IPS DF 6.9 (cell line): ENCODE measurements at regions not wholly inside any gene's neighbourhood (a gene's known extent, or its start where the extent isn't known, plus 50 kb on each side); places are given as distances from the start of the nearest gene placed in this dataset.

ENCODE experiments used
- DNase-seq: peaks from one replicate; pipeline ENCODE4 v3.0.0-alpha.2; 2013; ENCODE audit warnings: low read depth, low spot score
- H3K27ac ChIP-seq: one replicate; pipeline ENCODE4 v1.5.1; 2013; ENCODE audit warnings: low read length, control low read depth
- H3K27me3 ChIP-seq: 2 replicates; pipeline ENCODE4 v1.6.1; 2013; ENCODE audit warnings: mild to moderate bottlenecking, low read length; ENCODE audit not compliant: control insufficient read depth, insufficient read depth
- H3K36me3 ChIP-seq: 2 replicates; pipeline ENCODE4 v1.6.1; 2013; ENCODE audit warnings: low read length; ENCODE audit not compliant: control insufficient read depth, insufficient read depth
- H3K4me1 ChIP-seq: 2 replicates; pipeline ENCODE4 v1.6.1; 2013; ENCODE audit warnings: low read length; ENCODE audit not compliant: control insufficient read depth, insufficient read depth
- H3K4me3 ChIP-seq: 2 replicates; pipeline ENCODE4 v1.5.1; 2013; ENCODE audit warnings: mild to moderate bottlenecking, low read length
- H3K9me3 ChIP-seq: 2 replicates; pipeline ENCODE4 v1.6.1; 2013; ENCODE audit warnings: low read length, inconsistent platforms; ENCODE audit not compliant: control insufficient read depth, insufficient read depth
- WGBS: extraction: QIAGEN DNeasy Blood & Tissue Kit; methylation state at CpG from one replicate; pipeline ENCODE4 v1.1.7; 2013; ENCODE audit warnings: mixed read lengths, missing lambda C conversion rate; ENCODE audit not compliant: insufficient read length, insufficient coverage; 5-methylcytosine and 5-hydroxymethylcytosine counted together

GRCh38 chr4:64581422-64581821 lies 172.2 kb upstream of the TECRL start:
- Histone ChIP-seq H3K9me3 (no peaks in the 10 kb centered on the region), H3K36me3 (no peaks in the 10 kb centered on the region), H3K27ac (no peak overlapping the region), H3K27me3 (no peaks in the 10 kb centered on the region), H3K4me1 (no peaks in the 10 kb centered on the region; the same call in 1 of the 2 replicates), H3K4me3 (no peak overlapping the region)
- DNase-seq = no peak
- no CpG with 5 or more reads among the region's 2 CpGs for WGBS

- H3K27ac ChIP-seq = no peak overlapping the region
- no peak overlapping the region for H3K4me3 ChIP-seq
- H3K27me3 ChIP-seq = no peaks in the 10 kb centered on the region
- H3K36me3 ChIP-seq = no peaks in the 10 kb centered on the region
- WGBS = no CpG with 5 or more reads among the region's 4 CpGs
- no peaks in the 10 kb centered on the region for H3K4me1 ChIP-seq
- no peak for DNase-seq
- H3K9me3 ChIP-seq = no peaks in the 10 kb centered on the region
Observed at GRCh38 chr4:64564126-64564525, 154.9 kb upstream of the TECRL start.

- WGBS = no CpG with 5 or more reads among the region's 4 CpGs
- H3K36me3 ChIP-seq = no peaks in the 10 kb centered on the region
- H3K27ac ChIP-seq = no peak overlapping the region
- DNase-seq = no peak
- no peaks in the 10 kb centered on the region for H3K27me3 ChIP-seq
- no peak overlapping the region for H3K4me3 ChIP-seq
- H3K4me1 ChIP-seq = no peaks in the 10 kb centered on the region
- no peaks in the 10 kb centered on the region for H3K9me3 ChIP-seq
Observed at GRCh38 chr4:64559571-64559970, 150.3 kb upstream of the TECRL start.

GRCh38 chr4:64551125-64551524 lies 141.9 kb upstream of the TECRL start:
- no peaks in the 10 kb centered on the region for H3K9me3 ChIP-seq
- no peak overlapping the region for H3K4me3 ChIP-seq
- H3K27me3 ChIP-seq = no peaks in the 10 kb centered on the region
- no peak for DNase-seq
- H3K4me1 ChIP-seq = no peaks in the 10 kb centered on the region
- H3K27ac ChIP-seq = no peak overlapping the region
- H3K36me3 ChIP-seq = no peaks in the 10 kb centered on the region

- no CpG with 5 or more reads among the region's 15 CpGs for WGBS
- no peak overlapping the region for H3K4me3 ChIP-seq
- no peaks in the 10 kb centered on the region for H3K27me3 ChIP-seq
- no peaks in the 10 kb centered on the region for H3K36me3 ChIP-seq
- DNase-seq = no peak
- H3K4me1 ChIP-seq = no peaks in the 10 kb centered on the region
- no peaks in the 10 kb centered on the region for H3K9me3 ChIP-seq
- no peak overlapping the region for H3K27ac ChIP-seq
Observed at GRCh38 chr4:64545593-64545992, 136.3 kb upstream of the TECRL start.

GRCh38 chr4:64539234-64539849 lies 130.1 kb upstream of the TECRL start:
- H3K27ac ChIP-seq = no peak overlapping the region
- WGBS = no CpG with 5 or more reads among the region's 4 CpGs
- DNase-seq = peak; percentile 4
- H3K4me1 ChIP-seq = no peaks in the 10 kb centered on the region
- H3K9me3 ChIP-seq = no peaks in the 10 kb centered on the region
- no peaks in the 10 kb centered on the region for H3K36me3 ChIP-seq
- no peaks in the 10 kb centered on the region for H3K27me3 ChIP-seq
- no peak overlapping the region for H3K4me3 ChIP-seq

GRCh38 chr4:64538219-64538618 lies 129.0 kb upstream of the TECRL start:
- no peaks in the 10 kb centered on the region for H3K9me3 ChIP-seq
- no peak overlapping the region for H3K27ac ChIP-seq
- no CpG with 5 or more reads among the region's 8 CpGs for WGBS
- no peaks in the 10 kb centered on the region for H3K27me3 ChIP-seq
- no peaks in the 10 kb centered on the region for H3K36me3 ChIP-seq
- H3K4me1 ChIP-seq = no peaks in the 10 kb centered on the region
- peak; percentile 20 for DNase-seq
- no peak overlapping the region for H3K4me3 ChIP-seq

- Histone ChIP-seq H3K27ac (no peak overlapping the region), H3K27me3 (no peaks in the 10 kb centered on the region), H3K36me3 (no peaks in the 10 kb centered on the region), H3K4me1 (no peaks in the 10 kb centered on the region), H3K9me3 (no peaks in the 10 kb centered on the region), H3K4me3 (no peak overlapping the region)
- DNase-seq = no peak
- WGBS = 100% methylated on average over 1 of the region's 3 CpGs
Observed at GRCh38 chr4:64533637-64534036, 124.4 kb upstream of the TECRL start.

- no CpG with 5 or more reads among the region's 2 CpGs for WGBS
- no peak overlapping the region for H3K27ac ChIP-seq
- no peak overlapping the region for H3K4me3 ChIP-seq
- H3K9me3 ChIP-seq = no peaks in the 10 kb centered on the region
- H3K27me3 ChIP-seq = no peaks in the 10 kb centered on the region
- DNase-seq = no peak
- no peaks in the 10 kb centered on the region for H3K36me3 ChIP-seq
- no peaks in the 10 kb centered on the region for H3K4me1 ChIP-seq
Observed at GRCh38 chr4:64533159-64533558, 123.9 kb upstream of the TECRL start.

GRCh38 chr4:64520421-64520820 lies 111.2 kb upstream of the TECRL start:
- Histone ChIP-seq H3K27me3 (no peaks in the 10 kb centered on the region), H3K27ac (no peak overlapping the region), H3K4me3 (no peak overlapping the region), H3K36me3 (no peaks in the 10 kb centered on the region), H3K4me1 (no peaks in the 10 kb centered on the region), H3K9me3 (no peaks in the 10 kb centered on the region)
- no peak for DNase-seq
- WGBS = no CpG with 5 or more reads among the region's 2 CpGs

GRCh38 chr4:64518600-64518999 lies 109.3 kb upstream of the TECRL start:
- no CpG with 5 or more reads among the region's 3 CpGs for WGBS
- Histone ChIP-seq H3K27me3 (no peaks in the 10 kb centered on the region), H3K4me1 (no peaks in the 10 kb centered on the region), H3K36me3 (no peaks in the 10 kb centered on the region), H3K4me3 (no peak overlapping the region), H3K27ac (no peak overlapping the region), H3K9me3 (no peaks in the 10 kb centered on the region)
- DNase-seq = no peak
